ENCODE measurements at regions not wholly inside any gene's neighbourhood (a gene's known extent, or its start where the extent isn't known, plus 50 kb on each side); places are given as distances from the start of the nearest gene placed in this dataset.
"Not testable (repeated sequence)": the region's sequence is repeated elsewhere in the genome, so short reads cannot be mapped to it uniquely, and the experiment has no call there.

- DNase-seq, result no peak
Observed at GRCh38 chr2:228401065-228401912, 219.8 kb upstream of the SPHKAP start.

GRCh38 chr2:228387776-228388175, 206.3 kb upstream of the SPHKAP start:
- DNase-seq, result no peak

GRCh38 chr2:228378696-228379425, 197.4 kb upstream of the SPHKAP start:
- DNase-seq, result no peak

- DNase-seq, result no peak
Observed at GRCh38 chr2:228378233-228378632, 196.7 kb upstream of the SPHKAP start.

- no peak for DNase-seq
Observed at GRCh38 chr2:228377533-228377932, 196.0 kb upstream of the SPHKAP start.

- no peak for DNase-seq
Observed at GRCh38 chr2:228374741-228375140, 193.3 kb upstream of the SPHKAP start.

GRCh38 chr2:228373191-228373590, 191.7 kb upstream of the SPHKAP start:
- DNase-seq, result peak in 1 of 3 donors; percentile 0

GRCh38 chr2:228372212-228372611, 190.7 kb upstream of the SPHKAP start:
- DNase-seq, result no peak

GRCh38 chr2:228369400-228370031, 188.0 kb upstream of the SPHKAP start:
- no peak for DNase-seq

GRCh38 chr2:228367356-228367755, 185.9 kb upstream of the SPHKAP start:
- no peak for DNase-seq

- no peak for DNase-seq
Observed at GRCh38 chr2:228359473-228359872, 178.0 kb upstream of the SPHKAP start.

GRCh38 chr2:228355897-228356296, 174.4 kb upstream of the SPHKAP start:
- no peak for DNase-seq

- DNase-seq, result not testable (repeated sequence)
Observed at GRCh38 chr2:228352980-228353379, 171.5 kb upstream of the SPHKAP start.

GRCh38 chr2:228352048-228352447, 170.6 kb upstream of the SPHKAP start:
- DNase-seq, result no peak

GRCh38 chr2:228348516-228349064, 167.1 kb upstream of the SPHKAP start:
- no peak for DNase-seq

GRCh38 chr2:228344531-228344930, 163.0 kb upstream of the SPHKAP start:
- no peak for DNase-seq

GRCh38 chr2:228339525-228339924, 158.0 kb upstream of the SPHKAP start:
- DNase-seq, result no peak

- no peak for DNase-seq
Observed at GRCh38 chr2:228334180-228334579, 152.7 kb upstream of the SPHKAP start.

GRCh38 chr2:228329282-228329681, 147.8 kb upstream of the SPHKAP start:
- no peak for DNase-seq

GRCh38 chr2:228321015-228321414, 139.5 kb upstream of the SPHKAP start:
- DNase-seq, result no peak

- DNase-seq, result no peak
Observed at GRCh38 chr2:228318218-228318617, 136.7 kb upstream of the SPHKAP start.

- DNase-seq, result no peak
Observed at GRCh38 chr2:228312172-228312571, 130.7 kb upstream of the SPHKAP start.

GRCh38 chr2:228303960-228304359, 122.5 kb upstream of the SPHKAP start:
- no peak for DNase-seq
